ENCODE measurements at regions not wholly inside any gene's neighbourhood (a gene's known extent, or its start where the extent isn't known, plus 50 kb on each side); places are given as distances from the start of the nearest gene placed in this dataset.

DNA sequence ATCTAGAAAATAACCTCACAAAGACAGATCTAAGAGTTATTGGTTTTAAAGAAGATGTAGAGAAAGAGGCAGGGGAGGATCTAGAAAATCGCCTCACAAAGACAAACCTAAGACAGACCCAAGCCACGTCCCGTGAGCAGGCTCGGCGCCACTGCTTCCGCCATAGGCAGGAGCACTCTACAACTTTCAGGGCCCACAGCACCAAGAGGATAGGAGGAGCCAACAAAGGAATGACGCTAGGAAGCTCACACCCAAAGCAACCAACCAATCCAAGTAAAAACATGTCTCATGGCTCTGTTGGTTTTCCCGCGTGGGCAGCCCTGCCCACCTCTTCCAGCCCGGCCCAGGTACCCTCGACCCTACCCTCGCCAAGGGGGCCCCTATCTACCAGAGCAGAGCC, 4167.4 kb upstream of the OR11H1 start:
- TF ChIP-seq YY1 (IDR thresholded peaks at IDR 0.05; ENCODE audit: low read depth) (no peak), ZBTB7A (IDR thresholded peaks at IDR 0.05; ENCODE audit: low read depth) (no peak), EP300 (IDR thresholded peaks at IDR 0.05; ENCODE audit: borderline replicate concordance) (no peak), RAD21 (IDR thresholded peaks at IDR 0.05; ENCODE audit: low read depth) (no peak), TCF12 (IDR thresholded peaks at IDR 0.05; ENCODE audit: low read depth) (no peak), CREB1 (IDR thresholded peaks at IDR 0.05; ENCODE audit: low read depth) (no peak), TAF1 (IDR thresholded peaks at IDR 0.05; ENCODE audit: low read depth) (no peak), EGR1 (IDR thresholded peaks at IDR 0.05) (no peak), FOXM1 (IDR thresholded peaks at IDR 0.05; ENCODE audit: borderline replicate concordance, low read depth) (no peak), CEBPB (IDR thresholded peaks at IDR 0.05) (no peak)
- TF ChIP-seq, protein P1, sequence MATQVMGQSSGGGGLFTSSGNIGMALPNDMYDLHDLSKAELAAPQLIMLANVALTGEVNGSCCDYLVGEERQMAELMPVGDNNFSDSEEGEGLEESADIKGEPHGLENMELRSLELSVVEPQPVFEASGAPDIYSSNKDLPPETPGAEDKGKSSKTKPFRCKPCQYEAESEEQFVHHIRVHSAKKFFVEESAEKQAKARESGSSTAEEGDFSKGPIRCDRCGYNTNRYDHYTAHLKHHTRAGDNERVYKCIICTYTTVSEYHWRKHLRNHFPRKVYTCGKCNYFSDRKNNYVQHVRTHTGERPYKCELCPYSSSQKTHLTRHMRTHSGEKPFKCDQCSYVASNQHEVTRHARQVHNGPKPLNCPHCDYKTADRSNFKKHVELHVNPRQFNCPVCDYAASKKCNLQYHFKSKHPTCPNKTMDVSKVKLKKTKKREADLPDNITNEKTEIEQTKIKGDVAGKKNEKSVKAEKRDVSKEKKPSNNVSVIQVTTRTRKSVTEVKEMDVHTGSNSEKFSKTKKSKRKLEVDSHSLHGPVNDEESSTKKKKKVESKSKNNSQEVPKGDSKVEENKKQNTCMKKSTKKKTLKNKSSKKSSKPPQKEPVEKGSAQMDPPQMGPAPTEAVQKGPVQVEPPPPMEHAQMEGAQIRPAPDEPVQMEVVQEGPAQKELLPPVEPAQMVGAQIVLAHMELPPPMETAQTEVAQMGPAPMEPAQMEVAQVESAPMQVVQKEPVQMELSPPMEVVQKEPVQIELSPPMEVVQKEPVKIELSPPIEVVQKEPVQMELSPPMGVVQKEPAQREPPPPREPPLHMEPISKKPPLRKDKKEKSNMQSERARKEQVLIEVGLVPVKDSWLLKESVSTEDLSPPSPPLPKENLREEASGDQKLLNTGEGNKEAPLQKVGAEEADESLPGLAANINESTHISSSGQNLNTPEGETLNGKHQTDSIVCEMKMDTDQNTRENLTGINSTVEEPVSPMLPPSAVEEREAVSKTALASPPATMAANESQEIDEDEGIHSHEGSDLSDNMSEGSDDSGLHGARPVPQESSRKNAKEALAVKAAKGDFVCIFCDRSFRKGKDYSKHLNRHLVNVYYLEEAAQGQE (IDR thresholded peaks at IDR 0.05; ENCODE audit: low read depth), result no peak
- TF ChIP-seq, protein P2, sequence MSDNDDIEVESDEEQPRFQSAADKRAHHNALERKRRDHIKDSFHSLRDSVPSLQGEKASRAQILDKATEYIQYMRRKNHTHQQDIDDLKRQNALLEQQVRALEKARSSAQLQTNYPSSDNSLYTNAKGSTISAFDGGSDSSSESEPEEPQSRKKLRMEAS (IDR thresholded peaks at IDR 0.05), result no peak
- TF ChIP-seq, protein P3, sequence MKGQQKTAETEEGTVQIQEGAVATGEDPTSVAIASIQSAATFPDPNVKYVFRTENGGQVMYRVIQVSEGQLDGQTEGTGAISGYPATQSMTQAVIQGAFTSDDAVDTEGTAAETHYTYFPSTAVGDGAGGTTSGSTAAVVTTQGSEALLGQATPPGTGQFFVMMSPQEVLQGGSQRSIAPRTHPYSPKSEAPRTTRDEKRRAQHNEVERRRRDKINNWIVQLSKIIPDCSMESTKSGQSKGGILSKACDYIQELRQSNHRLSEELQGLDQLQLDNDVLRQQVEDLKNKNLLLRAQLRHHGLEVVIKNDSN (IDR thresholded peaks at IDR 0.05), result no peak
